ENCODE measurements at regions not wholly inside any gene's neighbourhood (a gene's known extent, or its start where the extent isn't known, plus 50 kb on each side); places are given as distances from the start of the nearest gene placed in this dataset.
A peak's percentile ranks its signal among the peaks of the same experiment; 100 is the strongest.

GRCh38 chr18:41886126-41886807, 68.8 kb upstream of the PIK3C3 start:
- no peak for TF ChIP-seq EZH2 (IDR thresholded peaks at IDR 0.05; ENCODE audit: insufficient read depth, low read length)
- TF ChIP-seq, protein P1, sequence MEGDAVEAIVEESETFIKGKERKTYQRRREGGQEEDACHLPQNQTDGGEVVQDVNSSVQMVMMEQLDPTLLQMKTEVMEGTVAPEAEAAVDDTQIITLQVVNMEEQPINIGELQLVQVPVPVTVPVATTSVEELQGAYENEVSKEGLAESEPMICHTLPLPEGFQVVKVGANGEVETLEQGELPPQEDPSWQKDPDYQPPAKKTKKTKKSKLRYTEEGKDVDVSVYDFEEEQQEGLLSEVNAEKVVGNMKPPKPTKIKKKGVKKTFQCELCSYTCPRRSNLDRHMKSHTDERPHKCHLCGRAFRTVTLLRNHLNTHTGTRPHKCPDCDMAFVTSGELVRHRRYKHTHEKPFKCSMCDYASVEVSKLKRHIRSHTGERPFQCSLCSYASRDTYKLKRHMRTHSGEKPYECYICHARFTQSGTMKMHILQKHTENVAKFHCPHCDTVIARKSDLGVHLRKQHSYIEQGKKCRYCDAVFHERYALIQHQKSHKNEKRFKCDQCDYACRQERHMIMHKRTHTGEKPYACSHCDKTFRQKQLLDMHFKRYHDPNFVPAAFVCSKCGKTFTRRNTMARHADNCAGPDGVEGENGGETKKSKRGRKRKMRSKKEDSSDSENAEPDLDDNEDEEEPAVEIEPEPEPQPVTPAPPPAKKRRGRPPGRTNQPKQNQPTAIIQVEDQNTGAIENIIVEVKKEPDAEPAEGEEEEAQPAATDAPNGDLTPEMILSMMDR (IDR thresholded peaks at IDR 0.05; ENCODE audit: insufficient read depth, low read depth, low read length), result no peak
- no peaks in the 10 kb centered on the region for H3K27me3 Mint-ChIP-seq (ENCODE audit: low read depth, unreplicated experiment)
- peaks cover 8% of the 10 kb centered on the region for H3K4me1 Mint-ChIP-seq (ENCODE audit: low read depth, unreplicated experiment)
- no peak overlapping the region for H3K4me3 ChIP-seq (ENCODE audit: insufficient read depth, low read depth, low read length)
- H3K27ac ChIP-seq (ENCODE audit: low read depth, low read length), result no peak overlapping the region
- no peaks in the 10 kb centered on the region for H3K36me3 Mint-ChIP-seq (ENCODE audit: low read depth, unreplicated experiment)
- no peak overlapping the region for H3K4me3 Mint-ChIP-seq (ENCODE audit: unreplicated experiment)
- H3K4me1 ChIP-seq (ENCODE audit: insufficient read depth, low read length), result no peaks in the 10 kb centered on the region
- no peaks in the 10 kb centered on the region for H3K36me3 ChIP-seq (ENCODE audit: insufficient read depth, low read length)
- DNase-seq (ENCODE audit: low read depth), result no peak
- H3K9me3 ChIP-seq (ENCODE audit: insufficient read depth, low read depth, low read length), result no peaks in the 10 kb centered on the region
- no peak for FAIRE-seq
- no peak overlapping the region for H3K9ac ChIP-seq (ENCODE audit: low read length)
- H3K27me3 ChIP-seq (ENCODE audit: insufficient read depth, low read length), result no peaks in the 10 kb centered on the region
- no peaks in the 10 kb centered on the region for H3K9me3 Mint-ChIP-seq (ENCODE audit: unreplicated experiment)
- H2AFZ ChIP-seq (ENCODE audit: low read depth, low read length), result no peak overlapping the region
- no peaks in the 10 kb centered on the region for H3K79me2 ChIP-seq (ENCODE audit: insufficient read depth, low read length)
- H3K27ac Mint-ChIP-seq (ENCODE audit: unreplicated experiment), result no peak overlapping the region
- H3K4me2 ChIP-seq (ENCODE audit: low read length), result no peak overlapping the region
- H4K20me1 ChIP-seq (ENCODE audit: insufficient read depth, low read length), result no peaks in the 10 kb centered on the region

DNA sequence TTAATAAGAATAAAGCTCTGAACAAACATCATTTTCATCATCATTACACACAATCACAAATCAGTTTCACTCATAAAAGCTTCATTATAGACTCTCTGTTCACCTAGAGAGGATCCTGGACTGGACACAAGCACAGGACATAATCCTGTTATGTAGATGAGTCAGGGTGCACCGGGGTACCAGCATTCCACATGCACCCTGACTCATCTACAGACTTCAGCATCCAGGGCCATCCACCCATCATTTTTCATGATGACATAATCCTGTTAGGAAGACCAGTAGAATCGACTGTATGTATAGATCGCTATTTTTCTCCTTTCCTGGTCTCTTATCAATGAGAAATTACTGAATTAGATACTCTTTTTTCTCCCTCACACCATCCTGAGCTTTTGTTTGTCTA, 73.7 kb upstream of the PIK3C3 start:
- no peak overlapping the region for H3K4me3 ChIP-seq (ENCODE audit: insufficient read depth, low read depth, low read length)
- no peaks in the 10 kb centered on the region for H3K4me1 ChIP-seq (ENCODE audit: insufficient read depth, low read length)
- no peaks in the 10 kb centered on the region for H3K9me3 ChIP-seq (ENCODE audit: insufficient read depth, low read depth, low read length)
- H3K9ac ChIP-seq (ENCODE audit: low read length), result no peak overlapping the region
- no peak overlapping the region for H3K27ac Mint-ChIP-seq (ENCODE audit: unreplicated experiment)
- H3K36me3 ChIP-seq (ENCODE audit: insufficient read depth, low read length), result no peaks in the 10 kb centered on the region
- no peaks in the 10 kb centered on the region for H3K27me3 ChIP-seq (ENCODE audit: insufficient read depth, low read length)
- no peak overlapping the region for H3K4me3 Mint-ChIP-seq (ENCODE audit: unreplicated experiment)
- H2AFZ ChIP-seq (ENCODE audit: low read depth, low read length), result no peak overlapping the region
- no peak overlapping the region for H3K27ac ChIP-seq (ENCODE audit: low read depth, low read length)
- H3K27me3 Mint-ChIP-seq (ENCODE audit: low read depth, unreplicated experiment), result no peaks in the 10 kb centered on the region
- TF ChIP-seq EZH2 (IDR thresholded peaks at IDR 0.05; ENCODE audit: insufficient read depth, low read length), result no peak
- TF ChIP-seq, protein P1 (IDR thresholded peaks at IDR 0.05; ENCODE audit: insufficient read depth, low read depth, low read length), result no peak
- no peaks in the 10 kb centered on the region for H3K4me1 Mint-ChIP-seq (ENCODE audit: low read depth, unreplicated experiment)
- no peaks in the 10 kb centered on the region for H4K20me1 ChIP-seq (ENCODE audit: insufficient read depth, low read length)
- H3K4me2 ChIP-seq (ENCODE audit: low read length), result no peak overlapping the region
- no peaks in the 10 kb centered on the region for H3K79me2 ChIP-seq (ENCODE audit: insufficient read depth, low read length)
- peak; percentile 64 for DNase-seq (ENCODE audit: low read depth)
- FAIRE-seq, result no peak
- no peaks in the 10 kb centered on the region for H3K9me3 Mint-ChIP-seq (ENCODE audit: unreplicated experiment)
- H3K36me3 Mint-ChIP-seq (ENCODE audit: low read depth, unreplicated experiment), result no peaks in the 10 kb centered on the region

DNA sequence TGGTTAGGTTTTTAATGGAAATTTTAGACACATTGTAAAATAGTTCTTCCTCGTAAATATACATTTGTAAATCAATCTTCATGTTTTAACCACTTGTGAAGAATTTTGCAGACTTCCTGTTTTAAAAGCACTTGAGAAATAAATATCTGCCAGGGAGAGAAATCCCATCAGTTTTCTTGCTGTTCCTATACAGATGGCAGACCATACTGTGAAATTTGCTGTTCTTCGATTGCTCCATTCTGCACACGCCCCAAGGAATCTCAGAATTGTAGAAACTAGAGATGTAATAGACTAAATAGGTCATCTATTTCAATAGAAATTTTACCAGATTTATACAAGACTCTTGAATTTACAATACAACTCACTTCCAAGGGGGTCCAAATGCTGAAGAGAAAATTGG, 75.8 kb upstream of the PIK3C3 start:
- Histone ChIP-seq H3K4me2 (ENCODE audit: low read length) (no peak overlapping the region), H3K36me3 (ENCODE audit: insufficient read depth, low read length) (no peaks in the 10 kb centered on the region), H3K79me2 (ENCODE audit: insufficient read depth, low read length) (no peaks in the 10 kb centered on the region), H3K27me3 (ENCODE audit: insufficient read depth, low read length) (no peaks in the 10 kb centered on the region), H3K27ac (ENCODE audit: low read depth, low read length) (no peak overlapping the region), H3K4me3 (ENCODE audit: insufficient read depth, low read depth, low read length) (no peak overlapping the region), H3K9ac (ENCODE audit: low read length) (no peak overlapping the region), H3K4me1 (ENCODE audit: insufficient read depth, low read length) (no peaks in the 10 kb centered on the region), H4K20me1 (ENCODE audit: insufficient read depth, low read length) (no peaks in the 10 kb centered on the region), H3K9me3 (ENCODE audit: insufficient read depth, low read depth, low read length) (no peaks in the 10 kb centered on the region), H2AFZ (ENCODE audit: low read depth, low read length) (no peak overlapping the region)
- Mint-ChIP-seq H3K27ac (ENCODE audit: unreplicated experiment) (no peak overlapping the region), H3K4me1 (ENCODE audit: low read depth, unreplicated experiment) (peaks cover 11% of the 10 kb centered on the region), H3K9me3 (ENCODE audit: unreplicated experiment) (no peaks in the 10 kb centered on the region), H3K36me3 (ENCODE audit: low read depth, unreplicated experiment) (no peaks in the 10 kb centered on the region), H3K27me3 (ENCODE audit: low read depth, unreplicated experiment) (no peaks in the 10 kb centered on the region), H3K4me3 (ENCODE audit: unreplicated experiment) (no peak overlapping the region)
- DNase-seq (ENCODE audit: low read depth) (no peak), FAIRE-seq (no peak)
- TF ChIP-seq EZH2 (IDR thresholded peaks at IDR 0.05; ENCODE audit: insufficient read depth, low read length), result no peak
- TF ChIP-seq, protein P1 (IDR thresholded peaks at IDR 0.05; ENCODE audit: insufficient read depth, low read depth, low read length), result no peak
